ENCODE measurements at regions not wholly inside any gene's neighbourhood (a gene's known extent, or its start where the extent isn't known, plus 50 kb on each side); places are given as distances from the start of the nearest gene placed in this dataset.

- TF ChIP-seq CEBPZ (IDR thresholded peaks at IDR 0.05; ENCODE audit: low read depth, low read length) (no peak), POLR2A (IDR thresholded peaks at IDR 0.05; ENCODE audit: low read depth, low read length) (no peak), YY1 (IDR thresholded peaks at IDR 0.05; ENCODE audit: low read depth, low read length) (no peak), ZBTB4 (CRISPR knock-in tag; IDR thresholded peaks at IDR 0.05) (no peak), ELK1 (IDR thresholded peaks at IDR 0.05; ENCODE audit: low read depth, low read length) (no peak), CTCF (IDR thresholded peaks at IDR 0.05 in 2 of 3, conservative IDR thresholded peaks at IDR 0.05 in 1 of 3; ENCODE audit: control insufficient read depth in 2 of 3, extremely low read depth in 1 of 3, insufficient read depth in 1 of 3, low read depth in 3 of 3, low read length in 3 of 3) (no peak), BACH1 (IDR thresholded peaks at IDR 0.05; ENCODE audit: borderline replicate concordance) (no peak), ESRRA (IDR thresholded peaks at IDR 0.05; ENCODE audit: low read length) (no peak), ZNF592 (IDR thresholded peaks at IDR 0.05) (no peak), EZH2 (IDR thresholded peaks at IDR 0.05; ENCODE audit: borderline replicate concordance, control insufficient read depth, low read depth, low read length) (no peak)
Measured at GRCh38 chr13:42487221-42487620, 86.7 kb upstream of the TNFSF11 start.
